ENCODE measurements at regions not wholly inside any gene's neighbourhood (a gene's known extent, or its start where the extent isn't known, plus 50 kb on each side); places are given as distances from the start of the nearest gene placed in this dataset.

DNA sequence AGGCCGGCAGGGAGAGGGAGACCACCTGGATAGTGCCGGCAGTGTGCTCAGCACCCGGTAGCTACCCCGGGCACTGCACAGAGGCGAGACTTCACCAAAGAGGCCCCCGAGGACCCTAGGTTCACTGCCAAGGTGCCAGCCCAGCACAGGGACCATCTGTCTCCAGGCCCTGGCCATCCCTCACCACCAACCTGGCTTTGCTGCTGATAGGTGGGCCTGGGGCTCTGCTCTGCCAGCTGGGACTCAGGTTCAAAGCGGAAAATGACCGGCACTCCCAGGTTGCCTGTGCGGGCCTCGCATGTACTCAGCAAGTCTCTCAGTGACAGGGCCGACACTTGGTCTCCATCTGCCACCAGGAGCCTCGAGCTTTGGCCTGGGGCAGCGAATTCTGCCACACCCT is 812.2 kb downstream of the BRD1 start:
- no peak for DNase-seq (ENCODE audit: low read depth, low spot score)
- intact Hi-C loops (cut with micrococcal nuclease; ENCODE audit: unreplicated experiment) (no loop called here), in situ Hi-C loops (cut with HindIII; ENCODE audit: low pct_unique_long_range_greater_than_20kb, low sequenced_read_pairs) (no loop called here)
- H3K4me3 ChIP-seq (ENCODE audit: low read depth in 2 of 2, low read length in 2 of 2), result no peak overlapping the region
- no peaks in the 10 kb centered on the region for H3K27me3 ChIP-seq (ENCODE audit: control insufficient read depth, insufficient read depth, low read length)
- ChIA-PET POLR2A (no interaction called here), CTCF (no interaction called here)
- no peak for TF ChIP-seq TCF7L2 (IDR thresholded peaks at IDR 0.05; ENCODE audit: low read depth, low read length)
- TF ChIP-seq, protein P1, sequence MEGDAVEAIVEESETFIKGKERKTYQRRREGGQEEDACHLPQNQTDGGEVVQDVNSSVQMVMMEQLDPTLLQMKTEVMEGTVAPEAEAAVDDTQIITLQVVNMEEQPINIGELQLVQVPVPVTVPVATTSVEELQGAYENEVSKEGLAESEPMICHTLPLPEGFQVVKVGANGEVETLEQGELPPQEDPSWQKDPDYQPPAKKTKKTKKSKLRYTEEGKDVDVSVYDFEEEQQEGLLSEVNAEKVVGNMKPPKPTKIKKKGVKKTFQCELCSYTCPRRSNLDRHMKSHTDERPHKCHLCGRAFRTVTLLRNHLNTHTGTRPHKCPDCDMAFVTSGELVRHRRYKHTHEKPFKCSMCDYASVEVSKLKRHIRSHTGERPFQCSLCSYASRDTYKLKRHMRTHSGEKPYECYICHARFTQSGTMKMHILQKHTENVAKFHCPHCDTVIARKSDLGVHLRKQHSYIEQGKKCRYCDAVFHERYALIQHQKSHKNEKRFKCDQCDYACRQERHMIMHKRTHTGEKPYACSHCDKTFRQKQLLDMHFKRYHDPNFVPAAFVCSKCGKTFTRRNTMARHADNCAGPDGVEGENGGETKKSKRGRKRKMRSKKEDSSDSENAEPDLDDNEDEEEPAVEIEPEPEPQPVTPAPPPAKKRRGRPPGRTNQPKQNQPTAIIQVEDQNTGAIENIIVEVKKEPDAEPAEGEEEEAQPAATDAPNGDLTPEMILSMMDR (IDR thresholded peaks at IDR 0.05), result no peak
- H3K9me3 ChIP-seq (ENCODE audit: control insufficient read depth, insufficient read depth, low read depth, low read length), result no peaks in the 10 kb centered on the region
- H3K36me3 ChIP-seq (ENCODE audit: control insufficient read depth, insufficient read depth, low read length), result no peaks in the 10 kb centered on the region
- H3K4me1 ChIP-seq (ENCODE audit: control insufficient read depth, insufficient read depth, low read length), result no peaks in the 10 kb centered on the region
- no peak for ATAC-seq
- BruUV-seq (replicated peaks), result no TSS peak
- no peak overlapping the region for H3K27ac ChIP-seq (ENCODE audit: low read length)

DNA sequence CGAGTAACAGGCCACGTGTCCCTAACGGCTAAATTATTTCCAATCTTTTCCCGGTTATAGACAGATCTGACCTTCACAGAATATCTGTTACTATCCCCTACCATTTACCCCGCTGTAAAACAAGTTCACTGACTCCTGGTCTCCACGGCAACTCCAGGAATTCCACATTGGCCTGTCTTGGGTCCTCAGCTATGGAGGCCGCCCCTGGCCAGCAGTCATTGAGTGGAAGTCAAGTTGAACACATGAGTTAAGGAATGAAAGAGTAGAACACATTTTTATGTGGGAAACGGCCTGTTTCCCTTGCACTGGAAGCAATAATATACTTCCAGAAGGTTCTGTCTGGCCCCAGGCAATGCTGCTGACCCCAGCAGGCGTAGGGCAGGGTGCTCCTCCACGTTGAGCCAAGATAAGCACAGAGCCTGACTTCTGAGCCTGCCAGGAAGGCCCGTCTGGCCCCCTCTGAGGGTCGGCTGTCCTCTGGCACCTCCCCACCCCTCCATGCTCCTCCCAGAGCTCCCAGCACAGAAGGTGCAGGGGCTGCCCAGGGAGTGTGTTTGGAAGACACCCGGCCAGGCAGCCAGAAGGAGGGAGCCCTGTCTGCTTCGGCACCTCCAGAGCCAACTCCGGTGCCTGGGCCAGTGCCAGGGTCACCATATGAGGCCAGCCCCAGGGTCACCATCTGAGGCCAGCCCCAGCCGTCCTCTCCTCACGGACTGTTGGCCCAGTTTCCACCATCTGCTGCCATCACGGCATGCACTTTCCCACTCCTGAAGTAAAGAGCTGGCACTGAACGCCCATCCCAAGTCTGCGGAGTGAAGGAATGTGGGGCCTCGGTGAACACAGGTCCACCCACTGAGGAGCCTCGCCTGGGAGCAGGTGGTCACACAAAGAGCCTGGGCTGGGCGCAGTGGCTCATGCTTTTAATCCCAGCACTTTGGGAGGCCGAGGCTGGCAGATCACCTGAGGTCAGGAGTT is 813.2 kb downstream of the BRD1 start:
- no peak for TF ChIP-seq TCF7L2 (IDR thresholded peaks at IDR 0.05; ENCODE audit: low read depth, low read length)
- TF ChIP-seq SIN3A (IDR thresholded peaks at IDR 0.05; ENCODE audit: borderline replicate concordance, insufficient read depth, low read depth, low read length), result no peak
- TF ChIP-seq POLR2AphosphoS5 (IDR thresholded peaks at IDR 0.05; ENCODE audit: low read depth, low read length), result no peak
- H3K9me3 ChIP-seq (ENCODE audit: control insufficient read depth, insufficient read depth, low read depth, low read length), result no peaks in the 10 kb centered on the region
- POLR2A ChIA-PET, result no interaction called here
- ATAC-seq (no peak), DNase-seq (ENCODE audit: low read depth, low spot score) (no peak)
- in situ Hi-C loops (cut with HindIII; ENCODE audit: low pct_unique_long_range_greater_than_20kb, low sequenced_read_pairs) (no loop called here), intact Hi-C loops (cut with micrococcal nuclease; ENCODE audit: unreplicated experiment) (no loop called here)
- no TSS peak for BruUV-seq (replicated peaks)
- no peak overlapping the region for H3K4me3 ChIP-seq (ENCODE audit: low read depth in 2 of 2, low read length in 2 of 2)
- CTCF ChIA-PET, result no interaction called here
- no peaks in the 10 kb centered on the region for H3K27me3 ChIP-seq (ENCODE audit: control insufficient read depth, insufficient read depth, low read length)
- no peaks in the 10 kb centered on the region for H3K36me3 ChIP-seq (ENCODE audit: control insufficient read depth, insufficient read depth, low read length)
- H3K27ac ChIP-seq (ENCODE audit: low read length), result no peak overlapping the region
- no peaks in the 10 kb centered on the region for H3K4me1 ChIP-seq (ENCODE audit: control insufficient read depth, insufficient read depth, low read length)

DNA sequence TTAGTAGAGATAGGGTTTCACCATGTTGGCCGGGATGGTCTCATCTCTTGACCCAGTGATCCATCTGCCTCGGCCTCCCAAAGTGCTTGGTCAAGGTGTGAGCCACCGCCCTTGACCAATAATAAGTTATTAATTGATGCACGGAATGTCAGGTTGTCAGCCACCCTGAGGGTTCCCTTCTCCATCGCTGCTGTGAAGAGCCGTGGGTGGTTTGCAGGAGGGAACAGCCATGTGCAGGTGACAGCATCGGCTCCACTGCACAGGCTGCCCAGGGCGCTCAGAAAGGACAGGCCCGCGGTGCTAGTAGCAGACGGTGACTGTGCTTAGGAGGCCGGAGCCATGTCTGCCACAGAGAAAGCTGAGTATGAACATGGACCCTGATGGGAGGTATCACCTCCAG is 814.0 kb downstream of the BRD1 start:
- Histone ChIP-seq H3K27ac (ENCODE audit: low read length) (no peak overlapping the region), H3K4me1 (ENCODE audit: control insufficient read depth, insufficient read depth, low read length) (no peaks in the 10 kb centered on the region), H3K9me3 (ENCODE audit: control insufficient read depth, insufficient read depth, low read depth, low read length) (no peaks in the 10 kb centered on the region), H3K36me3 (ENCODE audit: control insufficient read depth, insufficient read depth, low read length) (no peaks in the 10 kb centered on the region), H3K4me3 (ENCODE audit: low read depth in 2 of 2, low read length in 2 of 2) (no peak overlapping the region), H3K27me3 (ENCODE audit: control insufficient read depth, insufficient read depth, low read length) (no peaks in the 10 kb centered on the region)
- in situ Hi-C loops (cut with HindIII; ENCODE audit: low pct_unique_long_range_greater_than_20kb, low sequenced_read_pairs) (no loop called here), intact Hi-C loops (cut with micrococcal nuclease; ENCODE audit: unreplicated experiment) (no loop called here)
- TF ChIP-seq POLR2AphosphoS5 (IDR thresholded peaks at IDR 0.05; ENCODE audit: low read depth, low read length) (no peak), SIN3A (IDR thresholded peaks at IDR 0.05; ENCODE audit: borderline replicate concordance, insufficient read depth, low read depth, low read length) (no peak)
- TF ChIP-seq, protein P2, sequence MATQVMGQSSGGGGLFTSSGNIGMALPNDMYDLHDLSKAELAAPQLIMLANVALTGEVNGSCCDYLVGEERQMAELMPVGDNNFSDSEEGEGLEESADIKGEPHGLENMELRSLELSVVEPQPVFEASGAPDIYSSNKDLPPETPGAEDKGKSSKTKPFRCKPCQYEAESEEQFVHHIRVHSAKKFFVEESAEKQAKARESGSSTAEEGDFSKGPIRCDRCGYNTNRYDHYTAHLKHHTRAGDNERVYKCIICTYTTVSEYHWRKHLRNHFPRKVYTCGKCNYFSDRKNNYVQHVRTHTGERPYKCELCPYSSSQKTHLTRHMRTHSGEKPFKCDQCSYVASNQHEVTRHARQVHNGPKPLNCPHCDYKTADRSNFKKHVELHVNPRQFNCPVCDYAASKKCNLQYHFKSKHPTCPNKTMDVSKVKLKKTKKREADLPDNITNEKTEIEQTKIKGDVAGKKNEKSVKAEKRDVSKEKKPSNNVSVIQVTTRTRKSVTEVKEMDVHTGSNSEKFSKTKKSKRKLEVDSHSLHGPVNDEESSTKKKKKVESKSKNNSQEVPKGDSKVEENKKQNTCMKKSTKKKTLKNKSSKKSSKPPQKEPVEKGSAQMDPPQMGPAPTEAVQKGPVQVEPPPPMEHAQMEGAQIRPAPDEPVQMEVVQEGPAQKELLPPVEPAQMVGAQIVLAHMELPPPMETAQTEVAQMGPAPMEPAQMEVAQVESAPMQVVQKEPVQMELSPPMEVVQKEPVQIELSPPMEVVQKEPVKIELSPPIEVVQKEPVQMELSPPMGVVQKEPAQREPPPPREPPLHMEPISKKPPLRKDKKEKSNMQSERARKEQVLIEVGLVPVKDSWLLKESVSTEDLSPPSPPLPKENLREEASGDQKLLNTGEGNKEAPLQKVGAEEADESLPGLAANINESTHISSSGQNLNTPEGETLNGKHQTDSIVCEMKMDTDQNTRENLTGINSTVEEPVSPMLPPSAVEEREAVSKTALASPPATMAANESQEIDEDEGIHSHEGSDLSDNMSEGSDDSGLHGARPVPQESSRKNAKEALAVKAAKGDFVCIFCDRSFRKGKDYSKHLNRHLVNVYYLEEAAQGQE (IDR thresholded peaks at IDR 0.05; ENCODE audit: insufficient read depth in 1 of 2, low read depth in 2 of 2, low read length in 1 of 2), result no peak
- no peak for ATAC-seq
- ChIA-PET POLR2A (no interaction called here), CTCF (no interaction called here)
- DNase-seq (ENCODE audit: low read depth, low spot score), result no peak
- no TSS peak for BruUV-seq (replicated peaks)

Data from Panc1 (cell line).